Endothelial cell of umbilical vein (primary cell): ENCODE measurements at regions not wholly inside any gene's neighbourhood (a gene's known extent, or its start where the extent isn't known, plus 50 kb on each side); places are given as distances from the start of the nearest gene placed in this dataset.

Experiments
- EZH2 ChIP-seq: IDR thresholded peaks from 2 replicates; pipeline ENCODE4 v1.6.1; 2012; ENCODE audit warnings: borderline replicate concordance, low read depth, mild to moderate bottlenecking, moderate library complexity, low read length, inconsistent platforms; ENCODE audit not compliant: severe bottlenecking
- FOS ChIP-seq: IDR thresholded peaks from 2 replicates; pipeline ENCODE4 v1.6.1; 2011; ENCODE audit warnings: mild to moderate bottlenecking, low read length, moderate library complexity, borderline replicate concordance; ENCODE audit not compliant: insufficient read depth
- GATA2 ChIP-seq: IDR thresholded peaks from 2 replicates; pipeline ENCODE4 v1.7.0; 2011; ENCODE audit warnings: low read depth, mild to moderate bottlenecking, moderate library complexity, mixed read lengths, low read length; ENCODE audit not compliant: insufficient read length, insufficient read depth
- JUN ChIP-seq: IDR thresholded peaks from 2 replicates; pipeline ENCODE4 v1.6.1; 2011; ENCODE audit warnings: borderline replicate concordance, low read depth; ENCODE audit not compliant: insufficient read length, insufficient read depth
- MYC ChIP-seq: IDR thresholded peaks from one replicate; pipeline ENCODE4 v1.6.1; 2011; ENCODE audit warnings: mild to moderate bottlenecking, low read depth, low read length
- POLR2A ChIP-seq: IDR thresholded peaks from 2 replicates; pipeline ENCODE4 v1.6.1; 2012; ENCODE audit warnings: low read depth, mild to moderate bottlenecking, control low read depth, low read length
- POLR2AphosphoS5 ChIP-seq: IDR thresholded peaks from 2 replicates; pipeline ENCODE4 v1.6.1; 2012; ENCODE audit warnings: low read depth, mild to moderate bottlenecking, control low read depth, low read length, moderate library complexity; ENCODE audit not compliant: insufficient read depth
- TF ChIP-seq, protein P1 (sequence below), 2 donors: IDR thresholded peaks; 1 replicate in 1 of 2; 2 replicates in 1 of 2; pipeline ENCODE4 v1.5.1; 2011; ENCODE audit warnings: low read length in 2 of 2, mild to moderate bottlenecking in 2 of 2, moderate library complexity in 2 of 2, control low read depth in 1 of 2, inconsistent platforms in 1 of 2, low read depth in 1 of 2; ENCODE audit not compliant: insufficient read depth in 1 of 2; ENCODE audit errors: extremely low read depth in 1 of 2
- TF ChIP-seq, protein P2 (sequence below): IDR thresholded peaks from 2 replicates; pipeline ENCODE4 v1.6.1; 2011; ENCODE audit not compliant: insufficient read depth, insufficient read length

DNA sequence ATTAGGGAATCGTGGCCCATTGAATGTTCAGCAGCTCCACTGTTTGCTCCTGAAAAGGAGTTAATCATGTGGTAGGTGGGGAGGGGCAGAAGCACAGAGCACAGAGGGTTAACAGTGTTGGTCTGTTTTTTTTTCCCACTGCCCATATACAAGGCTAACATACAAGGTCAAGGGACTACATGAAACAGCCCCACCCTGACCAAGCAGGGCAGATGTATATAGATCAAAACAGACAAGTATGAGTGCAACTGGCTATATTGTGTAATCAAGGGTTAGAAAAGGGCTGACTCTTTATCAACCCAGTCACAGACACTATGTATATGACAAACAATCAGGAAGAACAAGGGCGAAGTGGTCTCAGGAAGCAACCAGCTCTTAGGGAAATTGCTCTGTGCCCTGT, 186.6 kb upstream of the CDH11 start:
- no peak for TF ChIP-seq POLR2AphosphoS5
- TF ChIP-seq, protein P1, sequence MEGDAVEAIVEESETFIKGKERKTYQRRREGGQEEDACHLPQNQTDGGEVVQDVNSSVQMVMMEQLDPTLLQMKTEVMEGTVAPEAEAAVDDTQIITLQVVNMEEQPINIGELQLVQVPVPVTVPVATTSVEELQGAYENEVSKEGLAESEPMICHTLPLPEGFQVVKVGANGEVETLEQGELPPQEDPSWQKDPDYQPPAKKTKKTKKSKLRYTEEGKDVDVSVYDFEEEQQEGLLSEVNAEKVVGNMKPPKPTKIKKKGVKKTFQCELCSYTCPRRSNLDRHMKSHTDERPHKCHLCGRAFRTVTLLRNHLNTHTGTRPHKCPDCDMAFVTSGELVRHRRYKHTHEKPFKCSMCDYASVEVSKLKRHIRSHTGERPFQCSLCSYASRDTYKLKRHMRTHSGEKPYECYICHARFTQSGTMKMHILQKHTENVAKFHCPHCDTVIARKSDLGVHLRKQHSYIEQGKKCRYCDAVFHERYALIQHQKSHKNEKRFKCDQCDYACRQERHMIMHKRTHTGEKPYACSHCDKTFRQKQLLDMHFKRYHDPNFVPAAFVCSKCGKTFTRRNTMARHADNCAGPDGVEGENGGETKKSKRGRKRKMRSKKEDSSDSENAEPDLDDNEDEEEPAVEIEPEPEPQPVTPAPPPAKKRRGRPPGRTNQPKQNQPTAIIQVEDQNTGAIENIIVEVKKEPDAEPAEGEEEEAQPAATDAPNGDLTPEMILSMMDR (IDR thresholded peaks at IDR 0.05; ENCODE audit: extremely low read depth in 1 of 2, insufficient read depth in 1 of 2, low read depth in 1 of 2, low read length in 2 of 2) = no peak
- no peak for TF ChIP-seq POLR2A
- TF ChIP-seq EZH2 = no peak
- no peak for TF ChIP-seq FOS
- TF ChIP-seq MYC = no peak
- TF ChIP-seq, protein P2, sequence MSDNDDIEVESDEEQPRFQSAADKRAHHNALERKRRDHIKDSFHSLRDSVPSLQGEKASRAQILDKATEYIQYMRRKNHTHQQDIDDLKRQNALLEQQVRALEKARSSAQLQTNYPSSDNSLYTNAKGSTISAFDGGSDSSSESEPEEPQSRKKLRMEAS = no peak
- no peak for TF ChIP-seq JUN
- TF ChIP-seq GATA2 = no peak
